ENCODE measurements at regions not wholly inside any gene's neighbourhood (a gene's known extent, or its start where the extent isn't known, plus 50 kb on each side); places are given as distances from the start of the nearest gene placed in this dataset.

GRCh38 chr9:108181441-108181840 is 674.3 kb downstream of the ACTL7B start:
- H3K4me3 ChIP-seq = no peak overlapping the region
- ATAC-seq (no peak), DNase-seq (no peak)
- intact Hi-C loops (cut with DNase I) = no loop called here
- H3K4me1 ChIP-seq = peaks cover 0 to 14% (median under 1%) of the 10 kb centered on the region in 9 donors
- H3K36me3 ChIP-seq = no peaks in the 10 kb centered on the region
- 75 to 78% methylated on average over 2 of the region's 2 CpGs for WGBS, 2 donors
- no peak overlapping the region for H3K27ac ChIP-seq
- H3K9me3 ChIP-seq = no peaks in the 10 kb centered on the region
- TF ChIP-seq CTCF (IDR thresholded peaks at IDR 0.05) = no peak
- H3K27me3 ChIP-seq = no peaks in the 10 kb centered on the region

GRCh38 chr9:108180541-108180940 is 675.2 kb downstream of the ACTL7B start:
- no peaks in the 10 kb centered on the region for H3K27me3 ChIP-seq

GRCh38 chr9:108178318-108178717 is 677.5 kb downstream of the ACTL7B start:
- no peaks in the 10 kb centered on the region for H3K27me3 ChIP-seq
- no peak for TF ChIP-seq CTCF (IDR thresholded peaks at IDR 0.05)
- intact Hi-C loops (cut with DNase I) = no loop called here
- no peaks in the 10 kb centered on the region for H3K9me3 ChIP-seq
- 75 to 76% methylated on average over 4 of the region's 4 CpGs for WGBS, 2 donors
- no peak for ATAC-seq
- H3K4me1 ChIP-seq = peaks cover 0 to 9% (median 0%) of the 10 kb centered on the region in 9 donors
- no peak overlapping the region for H3K4me3 ChIP-seq
- no peak for DNase-seq
- no peaks in the 10 kb centered on the region for H3K36me3 ChIP-seq
- H3K27ac ChIP-seq = no peak overlapping the region

More at GRCh38 chr9:108180541-108180940, 675.2 kb downstream of the ACTL7B start:
- peaks cover 0 to 14% (median 0%) of the 10 kb centered on the region in 9 donors for H3K4me1 ChIP-seq
- ATAC-seq (no peak), DNase-seq (no peak)
- intact Hi-C loops (cut with DNase I) = no loop called here
- no peak for TF ChIP-seq CTCF (IDR thresholded peaks at IDR 0.05)
- H3K27ac ChIP-seq = no peak overlapping the region
- H3K4me3 ChIP-seq = no peak overlapping the region
- WGBS, 2 donors = 92 to 97% methylated on average over 1 of the region's 1 CpG
- no peaks in the 10 kb centered on the region for H3K36me3 ChIP-seq
- H3K9me3 ChIP-seq = no peaks in the 10 kb centered on the region

- Histone ChIP-seq H3K4me1 (no peaks in the 10 kb centered on the region), H3K9me3 (peaks cover 0 to 10% (median 0%) of the 10 kb centered on the region in 11 donors), H3K27ac (no peak overlapping the region), H3K36me3 (no peaks in the 10 kb centered on the region), H3K27me3 (peaks cover 0 to 3% (median 0%) of the 10 kb centered on the region in 7 donors), H3K4me3 (no peak overlapping the region)
- intact Hi-C loops (cut with DNase I) = loop anchor here in 1 of 10 donors (10.0 kb wide), 1 partner anchor 96 kb away; no protein-coding TSS in a partner anchor
- DNase-seq (no peak), ATAC-seq (no peak)
- TF ChIP-seq CTCF (IDR thresholded peaks at IDR 0.05) = no peak
- WGBS, 2 donors = 52 to 63% methylated on average over 3 of the region's 3 CpGs
Measured at GRCh38 chr9:108168236-108168850, 678.8 kb upstream of the KLF4 start.

Measured in heart right ventricle (tissue), 16 donors.